HG03196 (cell line): ENCODE measurements at regions not wholly inside any gene's neighbourhood (a gene's known extent, or its start where the extent isn't known, plus 50 kb on each side); places are given as distances from the start of the nearest gene placed in this dataset.

Source experiments
- ATAC-seq: cut with Tn5 transposase; IDR thresholded peaks from one replicate; pipeline ENCODE4 v1.9.1; 2021; ENCODE audit not compliant: unreplicated experiment

- ATAC-seq: no peak
Measured at GRCh38 chr10:128221117-128221516, 94.9 kb upstream of the MKI67 start.

GRCh38 chr10:128221807-128222206 is 95.6 kb upstream of the MKI67 start:
- no peak for ATAC-seq

- ATAC-seq: no peak
Measured at GRCh38 chr10:128222332-128222849, 96.2 kb upstream of the MKI67 start.

GRCh38 chr10:128230401-128230800 is 104.2 kb upstream of the MKI67 start:
- no peak for ATAC-seq

- ATAC-seq: no peak
Measured at GRCh38 chr10:128233422-128233821, 107.2 kb upstream of the MKI67 start.

- ATAC-seq: no peak
Measured at GRCh38 chr10:128237710-128238109, 111.5 kb upstream of the MKI67 start.

GRCh38 chr10:128241023-128241422 is 114.8 kb upstream of the MKI67 start:
- no peak for ATAC-seq

- no peak for ATAC-seq
Measured at GRCh38 chr10:128242641-128243040, 116.4 kb upstream of the MKI67 start.

GRCh38 chr10:128245026-128245425 is 118.8 kb upstream of the MKI67 start:
- no peak for ATAC-seq

GRCh38 chr10:128247576-128247975 is 121.4 kb upstream of the MKI67 start:
- ATAC-seq: no peak

GRCh38 chr10:128254476-128254875 is 128.3 kb upstream of the MKI67 start:
- ATAC-seq: no peak

GRCh38 chr10:128257428-128257827 is 131.2 kb upstream of the MKI67 start:
- ATAC-seq: no peak

- ATAC-seq: no peak
Measured at GRCh38 chr10:128258421-128258976, 132.3 kb upstream of the MKI67 start.

- ATAC-seq: no peak
Measured at GRCh38 chr10:128263891-128264688, 137.9 kb upstream of the MKI67 start.

GRCh38 chr10:128265596-128265995 is 139.4 kb upstream of the MKI67 start:
- ATAC-seq: no peak

- no peak for ATAC-seq
Measured at GRCh38 chr10:128267581-128267980, 141.4 kb upstream of the MKI67 start.

GRCh38 chr10:128268015-128268722 is 141.9 kb upstream of the MKI67 start:
- no peak for ATAC-seq

GRCh38 chr10:128274938-128275337 is 148.7 kb upstream of the MKI67 start:
- ATAC-seq: no peak

- ATAC-seq: no peak
Measured at GRCh38 chr10:128275388-128276177, 149.4 kb upstream of the MKI67 start.

GRCh38 chr10:128277267-128277840 is 151.1 kb upstream of the MKI67 start:
- ATAC-seq: no peak

- ATAC-seq: no peak
Measured at GRCh38 chr10:128278362-128278761, 152.1 kb upstream of the MKI67 start.
